ENCODE measurements at regions not wholly inside any gene's neighbourhood (a gene's known extent, or its start where the extent isn't known, plus 50 kb on each side); places are given as distances from the start of the nearest gene placed in this dataset.

- CTCF ChIA-PET = no interaction called here
Observed at GRCh38 chr10:117751259-117751658, 208.7 kb downstream of the EMX2 start.

GRCh38 chr10:117752103-117752502 lies 209.6 kb downstream of the EMX2 start:
- Mint-ChIP-seq H3K27me3 (no peaks in the 10 kb centered on the region), H3K9me3 (no peaks in the 10 kb centered on the region), H3K4me3 (no peak overlapping the region), H3K27ac (no peak overlapping the region), H3K4me1 (no peaks in the 10 kb centered on the region), H3K36me3 (ENCODE audit: low read depth) (no peaks in the 10 kb centered on the region)
- ATAC-seq (ENCODE audit: low read depth) (no peak), DNase-seq (no peak)
- CTCF ChIA-PET = no interaction called here
- POLR2A ChIA-PET = no interaction called here
- intact Hi-C loops (cut with micrococcal nuclease) = no loop called here
- TF ChIP-seq CTCF (IDR thresholded peaks at IDR 0.05) = no peak

More at GRCh38 chr10:117751259-117751658, 208.7 kb downstream of the EMX2 start:
- H3K27me3 Mint-ChIP-seq = no peaks in the 10 kb centered on the region
- H3K9me3 Mint-ChIP-seq = no peaks in the 10 kb centered on the region
- no peaks in the 10 kb centered on the region for H3K4me1 Mint-ChIP-seq
- POLR2A ChIA-PET = no interaction called here
- H3K4me3 Mint-ChIP-seq = no peak overlapping the region
- intact Hi-C loops (cut with micrococcal nuclease) = no loop called here
- ATAC-seq (ENCODE audit: low read depth) (no peak), DNase-seq (no peak)
- TF ChIP-seq CTCF (IDR thresholded peaks at IDR 0.05) = no peak
- H3K36me3 Mint-ChIP-seq (ENCODE audit: low read depth) = no peaks in the 10 kb centered on the region
- no peak overlapping the region for H3K27ac Mint-ChIP-seq

- DNase-seq (no peak), ATAC-seq (ENCODE audit: low read depth) (no peak)
- no peaks in the 10 kb centered on the region for H3K36me3 Mint-ChIP-seq (ENCODE audit: low read depth)
- no peaks in the 10 kb centered on the region for H3K27me3 Mint-ChIP-seq
- intact Hi-C loops (cut with micrococcal nuclease) = no loop called here
- no peak for TF ChIP-seq CTCF (IDR thresholded peaks at IDR 0.05)
- ChIA-PET CTCF (no interaction called here), POLR2A (no interaction called here)
- H3K4me1 Mint-ChIP-seq = no peaks in the 10 kb centered on the region
- no peaks in the 10 kb centered on the region for H3K9me3 Mint-ChIP-seq
- no peak overlapping the region for H3K27ac Mint-ChIP-seq
- H3K4me3 Mint-ChIP-seq = no peak overlapping the region
Observed at GRCh38 chr10:117754770-117755658, 212.5 kb downstream of the EMX2 start.

GRCh38 chr10:117755659-117756014 lies 213.1 kb downstream of the EMX2 start:
- ATAC-seq (ENCODE audit: low read depth) (no peak), DNase-seq (no peak)
- Mint-ChIP-seq H3K4me1 (no peaks in the 10 kb centered on the region), H3K27ac (no peak overlapping the region), H3K27me3 (no peaks in the 10 kb centered on the region), H3K36me3 (ENCODE audit: low read depth) (no peaks in the 10 kb centered on the region), H3K4me3 (no peak overlapping the region), H3K9me3 (no peaks in the 10 kb centered on the region)
- ChIA-PET CTCF (no interaction called here), POLR2A (no interaction called here)
- TF ChIP-seq CTCF (IDR thresholded peaks at IDR 0.05) = no peak
- intact Hi-C loops (cut with micrococcal nuclease) = no loop called here

GRCh38 chr10:117757086-117757720 lies 214.7 kb downstream of the EMX2 start:
- ChIA-PET POLR2A (no interaction called here), CTCF (no interaction called here)
- no peak for TF ChIP-seq CTCF (IDR thresholded peaks at IDR 0.05)
- intact Hi-C loops (cut with micrococcal nuclease) = no loop called here
- no peak for ATAC-seq (ENCODE audit: low read depth)
- H3K27ac Mint-ChIP-seq = no peak overlapping the region
- no peaks in the 10 kb centered on the region for H3K27me3 Mint-ChIP-seq
- H3K4me1 Mint-ChIP-seq = no peaks in the 10 kb centered on the region
- no peak for DNase-seq
- no peaks in the 10 kb centered on the region for H3K36me3 Mint-ChIP-seq (ENCODE audit: low read depth)
- H3K9me3 Mint-ChIP-seq = no peaks in the 10 kb centered on the region
- no peak overlapping the region for H3K4me3 Mint-ChIP-seq

Data from activated B cell treated with CpG ODN at 0.5 μM for 24 hours (primary cell).